Keratinocyte (primary cell): ENCODE measurements at regions not wholly inside any gene's neighbourhood (a gene's known extent, or its start where the extent isn't known, plus 50 kb on each side); places are given as distances from the start of the nearest gene placed in this dataset.

ENCODE experiments used
- DNase-seq: peaks from one replicate; pipeline ENCODE4 v3.0.0-alpha.2; 2011; ENCODE audit warnings: low read depth, missing footprints, low spot score
- FAIRE-seq: peaks from 2 replicates; lab custom pipeline; 2011; peaks lifted over from hg19 to GRCh38; lab: Jason Lieb, UNC
- H2AFZ ChIP-seq: 2 replicates; pipeline ENCODE4 v1.6.0; 2012; ENCODE audit warnings: low read length, control low read depth, inconsistent platforms; ENCODE audit not compliant: control insufficient read depth
- H3K27ac ChIP-seq: 2 replicates; pipeline ENCODE4 v1.5.1; 2011; ENCODE audit warnings: low read length; ENCODE audit not compliant: control insufficient read depth, insufficient read depth
- H3K27me3 ChIP-seq: 3 replicates; pipeline ENCODE4 v1.6.0; 2011; ENCODE audit warnings: low read length; ENCODE audit not compliant: control insufficient read depth, insufficient read depth; ENCODE audit errors: extremely low read depth
- H3K36me3 ChIP-seq, 2 experiments: 2 replicates in 1 of 2; 3 replicates in 1 of 2; pipeline ENCODE4 v1.5.1; 2011; ENCODE audit warnings: low read length in 2 of 2, mild to moderate bottlenecking in 1 of 2; ENCODE audit not compliant: control insufficient read depth in 2 of 2, insufficient read depth in 2 of 2; ENCODE audit errors: extremely low read depth in 1 of 2
- H3K4me1 ChIP-seq: 3 replicates; pipeline ENCODE4 v1.5.1; 2011; ENCODE audit warnings: low read length; ENCODE audit not compliant: control insufficient read depth, insufficient read depth; ENCODE audit errors: extremely low read depth
- H3K4me2 ChIP-seq: 3 replicates; pipeline ENCODE4 v1.6.0; 2011; ENCODE audit warnings: low read depth, low read length; ENCODE audit not compliant: control insufficient read depth, insufficient read depth; ENCODE audit errors: extremely low read depth
- H3K4me3 ChIP-seq, 3 experiments: fragments of 200-600 bp in 1 of 3; sonication (generic) in 1 of 3; 2 replicates in 2 of 3; 3 replicates in 1 of 3; pipeline ENCODE4 v1.5.1; 2011 to 2016; ENCODE audit warnings: low read length in 3 of 3, mild to moderate bottlenecking in 3 of 3, control low read depth in 2 of 3, inconsistent platforms in 1 of 3, low read depth in 1 of 3, mixed read lengths in 1 of 3, mixed run types in 1 of 3, moderate library complexity in 1 of 3; ENCODE audit not compliant: control insufficient read depth in 2 of 3, insufficient read depth in 2 of 3; ENCODE audit errors: extremely low read depth in 1 of 3
- H3K79me2 ChIP-seq: 2 replicates; pipeline ENCODE4 v1.6.0; 2012; ENCODE audit warnings: low read length; ENCODE audit not compliant: control insufficient read depth, insufficient read depth
- H3K9ac ChIP-seq: 3 replicates; pipeline ENCODE4 v1.6.0; 2011; ENCODE audit warnings: low read length; ENCODE audit not compliant: control insufficient read depth, insufficient read depth; ENCODE audit errors: extremely low read depth
- H3K9me1 ChIP-seq: 3 replicates; pipeline ENCODE4 v1.6.0; 2011; ENCODE audit warnings: low read length; ENCODE audit not compliant: control insufficient read depth, insufficient read depth; ENCODE audit errors: extremely low read depth
- H3K9me3 ChIP-seq: 2 replicates; pipeline ENCODE4 v1.5.1; 2012; ENCODE audit warnings: low read depth, low read length; ENCODE audit not compliant: control insufficient read depth
- H4K20me1 ChIP-seq: 3 replicates; pipeline ENCODE4 v1.6.0; 2011; ENCODE audit warnings: low read length; ENCODE audit not compliant: control insufficient read depth, insufficient read depth; ENCODE audit errors: extremely low read depth
- EZH2 ChIP-seq: IDR thresholded peaks from one replicate; pipeline ENCODE4 v1.6.1; 2012; ENCODE audit warnings: inconsistent platforms, mild to moderate bottlenecking, low read length, moderate library complexity
- dilution Hi-C: fragments of 300-500 bp; cut with MboI; formaldehyde crosslinking; loops from one replicate; pipeline ENCODE4 v1.7.0; 2020; ENCODE audit warnings: low sequenced_read_pairs; ENCODE audit not compliant: extremely low pct_ligation_motif_present
- TF ChIP-seq, protein P1 (sequence below), 3 experiments: IDR thresholded peaks in 1 of 3; conservative IDR thresholded peaks in 1 of 3; optimal IDR thresholded peaks in 1 of 3; 2 replicates in 2 of 3; 3 replicates in 1 of 3; pipeline versions ENCODE3 to v1.5.1; 2011; ENCODE audit warnings: low read length in 3 of 3, mild to moderate bottlenecking in 3 of 3, moderate library complexity in 2 of 3, control low read depth in 1 of 3, inconsistent platforms in 1 of 3; ENCODE audit not compliant: insufficient read depth in 2 of 3; ENCODE audit errors: extremely low read depth in 1 of 3

DNA sequence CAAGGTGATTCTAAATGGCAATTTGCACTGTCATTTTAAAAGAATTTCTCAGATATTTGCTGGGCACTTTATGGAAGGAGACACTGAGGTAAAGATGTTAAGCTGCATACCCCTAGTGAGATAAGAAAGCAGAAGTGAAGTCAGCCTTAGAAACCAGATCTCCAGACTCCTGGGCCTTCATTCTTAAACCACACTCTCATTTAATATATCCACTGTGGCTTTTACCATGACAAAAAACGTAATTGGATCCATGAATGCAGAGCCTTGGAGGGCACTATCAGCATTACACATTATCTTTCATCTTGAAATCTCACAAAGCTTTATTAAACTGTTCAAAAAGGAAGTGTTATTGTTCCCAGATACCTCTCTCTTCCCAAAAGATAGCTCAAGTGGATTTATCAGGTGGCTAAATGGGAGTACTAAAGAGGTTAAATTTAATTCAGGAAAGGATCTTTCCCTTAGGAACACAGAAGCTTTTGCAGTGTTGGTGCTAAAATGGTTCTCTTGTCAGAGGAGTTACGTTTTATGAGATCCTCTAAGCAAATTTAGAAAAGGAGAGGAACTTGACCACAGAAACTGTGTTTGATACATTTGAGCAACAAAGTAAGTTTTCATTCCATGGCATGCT lies 1060.4 kb downstream of the EFNB2 start:
- H3K4me3 ChIP-seq, result no peak overlapping the region
- no peak overlapping the region for H3K27ac ChIP-seq
- H3K9me1 ChIP-seq, result no peaks in the 10 kb centered on the region
- H4K20me1 ChIP-seq, result no peaks in the 10 kb centered on the region
- no peak overlapping the region for H3K9ac ChIP-seq
- FAIRE-seq (no peak), DNase-seq (no peak)
- TF ChIP-seq, protein P1, sequence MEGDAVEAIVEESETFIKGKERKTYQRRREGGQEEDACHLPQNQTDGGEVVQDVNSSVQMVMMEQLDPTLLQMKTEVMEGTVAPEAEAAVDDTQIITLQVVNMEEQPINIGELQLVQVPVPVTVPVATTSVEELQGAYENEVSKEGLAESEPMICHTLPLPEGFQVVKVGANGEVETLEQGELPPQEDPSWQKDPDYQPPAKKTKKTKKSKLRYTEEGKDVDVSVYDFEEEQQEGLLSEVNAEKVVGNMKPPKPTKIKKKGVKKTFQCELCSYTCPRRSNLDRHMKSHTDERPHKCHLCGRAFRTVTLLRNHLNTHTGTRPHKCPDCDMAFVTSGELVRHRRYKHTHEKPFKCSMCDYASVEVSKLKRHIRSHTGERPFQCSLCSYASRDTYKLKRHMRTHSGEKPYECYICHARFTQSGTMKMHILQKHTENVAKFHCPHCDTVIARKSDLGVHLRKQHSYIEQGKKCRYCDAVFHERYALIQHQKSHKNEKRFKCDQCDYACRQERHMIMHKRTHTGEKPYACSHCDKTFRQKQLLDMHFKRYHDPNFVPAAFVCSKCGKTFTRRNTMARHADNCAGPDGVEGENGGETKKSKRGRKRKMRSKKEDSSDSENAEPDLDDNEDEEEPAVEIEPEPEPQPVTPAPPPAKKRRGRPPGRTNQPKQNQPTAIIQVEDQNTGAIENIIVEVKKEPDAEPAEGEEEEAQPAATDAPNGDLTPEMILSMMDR (optimal IDR thresholded peaks at IDR 0.05 in 1 of 3, IDR thresholded peaks at IDR 0.05 in 1 of 3, conservative IDR thresholded peaks at IDR 0.05 in 1 of 3; ENCODE audit: extremely low read depth in 1 of 3, insufficient read depth in 2 of 3, low read length in 3 of 3), result no peak
- TF ChIP-seq EZH2, result no peak
- no peaks in the 10 kb centered on the region for H3K79me2 ChIP-seq
- H3K27me3 ChIP-seq, result no peaks in the 10 kb centered on the region
- no peaks in the 10 kb centered on the region for H3K4me1 ChIP-seq
- dilution Hi-C loops, result no loop called here
- H2AFZ ChIP-seq, result no peak overlapping the region
- H3K4me2 ChIP-seq, result no peak overlapping the region
- no peaks in the 10 kb centered on the region for H3K9me3 ChIP-seq
- no peaks in the 10 kb centered on the region for H3K36me3 ChIP-seq

DNA sequence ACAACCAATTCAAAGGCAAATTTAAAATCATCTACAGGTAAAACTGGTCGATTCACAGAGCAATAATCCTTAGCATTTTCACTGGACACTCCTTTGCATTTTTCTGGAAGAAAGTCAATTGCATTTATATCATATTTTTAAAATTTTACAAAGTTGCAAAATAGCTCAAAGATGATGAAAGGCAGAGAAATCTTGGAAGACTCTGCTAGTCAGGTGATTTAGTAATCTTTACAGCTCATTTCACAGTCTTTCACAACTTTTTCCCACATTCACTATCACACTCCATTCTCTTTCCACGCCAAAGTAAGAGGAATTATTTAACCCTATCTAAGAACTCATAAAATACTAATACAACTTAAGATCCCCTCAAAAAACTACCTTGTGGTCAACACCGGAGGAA lies 1063.8 kb downstream of the EFNB2 start:
- no peaks in the 10 kb centered on the region for H3K79me2 ChIP-seq
- H3K4me1 ChIP-seq, result no peaks in the 10 kb centered on the region
- H3K4me2 ChIP-seq, result no peak overlapping the region
- DNase-seq, result no peak
- H3K27ac ChIP-seq, result no peak overlapping the region
- TF ChIP-seq, protein P1 (optimal IDR thresholded peaks at IDR 0.05 in 1 of 3, IDR thresholded peaks at IDR 0.05 in 1 of 3, conservative IDR thresholded peaks at IDR 0.05 in 1 of 3; ENCODE audit: extremely low read depth in 1 of 3, insufficient read depth in 2 of 3, low read length in 3 of 3), result no peak
- TF ChIP-seq EZH2, result no peak
- H3K9me1 ChIP-seq, result no peaks in the 10 kb centered on the region
- dilution Hi-C loops, result no loop called here
- no peaks in the 10 kb centered on the region for H3K9me3 ChIP-seq
- H2AFZ ChIP-seq, result no peak overlapping the region
- no peaks in the 10 kb centered on the region for H3K27me3 ChIP-seq
- no peak overlapping the region for H3K9ac ChIP-seq
- no peaks in the 10 kb centered on the region for H4K20me1 ChIP-seq
- no peak overlapping the region for H3K4me3 ChIP-seq
- H3K36me3 ChIP-seq, result no peaks in the 10 kb centered on the region
- no peak for FAIRE-seq
